ENCODE measurements at regions not wholly inside any gene's neighbourhood (a gene's known extent, or its start where the extent isn't known, plus 50 kb on each side); places are given as distances from the start of the nearest gene placed in this dataset.

DNA sequence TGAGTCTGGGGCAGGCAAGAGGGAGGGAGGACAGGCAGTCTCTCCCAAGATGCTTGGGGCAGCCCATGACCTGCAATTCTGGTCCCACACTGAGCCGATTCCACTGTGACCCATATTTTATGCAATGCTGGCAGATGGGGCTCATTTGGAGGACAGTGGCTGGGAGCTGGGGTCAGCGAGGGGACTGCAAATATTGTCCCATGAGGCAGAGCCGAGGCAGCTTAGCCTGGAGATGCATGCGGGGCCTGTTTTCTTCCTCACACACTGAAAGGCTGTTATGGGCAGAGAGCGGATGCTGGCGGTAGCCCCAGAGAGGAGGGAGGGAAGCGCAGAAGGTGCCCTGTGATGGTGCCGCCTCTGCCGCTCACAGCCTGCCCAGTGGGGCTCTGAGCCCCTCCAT is 128.5 kb upstream of the POU3F1 start:
- Histone ChIP-seq H3K36me3 (no peaks in the 10 kb centered on the region), H3K4me1 (no peaks in the 10 kb centered on the region), H3K27me3 (no peaks in the 10 kb centered on the region), H3K9me3 (no peaks in the 10 kb centered on the region), H3K4me3 (no peak overlapping the region), H3K27ac (no peak overlapping the region)
- DNase-seq (ENCODE audit: low spot score in 2 of 2) = no peak
- TF ChIP-seq, protein P1, sequence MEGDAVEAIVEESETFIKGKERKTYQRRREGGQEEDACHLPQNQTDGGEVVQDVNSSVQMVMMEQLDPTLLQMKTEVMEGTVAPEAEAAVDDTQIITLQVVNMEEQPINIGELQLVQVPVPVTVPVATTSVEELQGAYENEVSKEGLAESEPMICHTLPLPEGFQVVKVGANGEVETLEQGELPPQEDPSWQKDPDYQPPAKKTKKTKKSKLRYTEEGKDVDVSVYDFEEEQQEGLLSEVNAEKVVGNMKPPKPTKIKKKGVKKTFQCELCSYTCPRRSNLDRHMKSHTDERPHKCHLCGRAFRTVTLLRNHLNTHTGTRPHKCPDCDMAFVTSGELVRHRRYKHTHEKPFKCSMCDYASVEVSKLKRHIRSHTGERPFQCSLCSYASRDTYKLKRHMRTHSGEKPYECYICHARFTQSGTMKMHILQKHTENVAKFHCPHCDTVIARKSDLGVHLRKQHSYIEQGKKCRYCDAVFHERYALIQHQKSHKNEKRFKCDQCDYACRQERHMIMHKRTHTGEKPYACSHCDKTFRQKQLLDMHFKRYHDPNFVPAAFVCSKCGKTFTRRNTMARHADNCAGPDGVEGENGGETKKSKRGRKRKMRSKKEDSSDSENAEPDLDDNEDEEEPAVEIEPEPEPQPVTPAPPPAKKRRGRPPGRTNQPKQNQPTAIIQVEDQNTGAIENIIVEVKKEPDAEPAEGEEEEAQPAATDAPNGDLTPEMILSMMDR (IDR thresholded peaks at IDR 0.05) = no peak
- TF ChIP-seq POLR2A (IDR thresholded peaks at IDR 0.05) = no peak
- TF ChIP-seq POLR2AphosphoS5 (IDR thresholded peaks at IDR 0.05) = no peak
- intact Hi-C loops (cut with DNase I; ENCODE audit: low total_unique reads) = no loop called here

DNA sequence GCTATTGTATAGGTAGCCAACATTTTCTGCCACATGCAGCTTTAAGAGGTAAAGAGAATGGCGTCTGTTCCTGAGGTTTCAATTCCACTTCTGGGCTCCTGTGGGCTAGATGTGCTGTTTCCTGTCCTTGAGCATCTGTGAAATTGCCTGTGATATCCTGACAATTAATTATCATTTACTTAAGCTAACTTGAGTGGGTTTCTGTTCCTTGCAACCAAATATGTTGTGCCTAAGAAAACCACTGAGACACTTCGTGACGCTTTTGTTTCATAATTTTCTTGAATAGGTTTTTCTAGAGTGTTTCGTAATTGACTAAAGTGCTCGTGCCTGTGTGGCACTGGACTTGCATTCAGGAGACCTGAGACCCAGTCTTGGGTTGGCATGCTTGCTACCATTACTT is 127.3 kb upstream of the POU3F1 start:
- H3K9me3 ChIP-seq = no peaks in the 10 kb centered on the region
- H3K27me3 ChIP-seq = no peaks in the 10 kb centered on the region

DNA sequence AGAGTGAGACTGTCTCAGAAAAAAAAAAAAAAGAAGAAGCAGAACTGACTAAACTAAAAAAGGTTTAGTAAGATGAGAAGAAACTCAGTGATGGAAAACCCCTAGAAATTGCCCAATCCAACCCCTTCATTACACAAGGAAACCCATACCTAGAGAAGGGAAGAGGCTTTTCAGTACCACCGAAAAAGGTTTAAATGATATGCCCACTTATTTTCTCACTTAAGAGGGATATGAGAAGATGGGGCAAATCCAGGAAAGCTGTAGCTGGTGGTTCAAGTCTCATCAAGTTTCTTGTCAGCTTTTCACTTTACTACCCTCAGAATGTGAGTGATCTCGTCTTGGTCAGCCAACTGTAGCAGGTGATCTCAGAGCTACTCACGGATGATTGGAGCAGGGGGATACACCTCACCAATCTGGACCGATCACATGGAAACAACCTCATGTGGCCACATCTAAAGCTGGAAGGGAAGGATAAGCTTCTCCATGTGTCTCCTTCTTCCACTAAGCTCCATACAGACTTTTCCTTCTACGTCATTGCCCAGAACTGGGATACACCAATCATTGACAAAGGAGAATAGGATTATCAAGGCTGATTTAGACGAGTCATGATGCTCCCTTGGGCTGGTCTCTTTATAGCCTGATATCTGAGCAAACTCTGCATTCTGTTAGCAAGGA is 126.7 kb upstream of the POU3F1 start:
- TF ChIP-seq POLR2A (IDR thresholded peaks at IDR 0.05) (no peak), POLR2AphosphoS5 (IDR thresholded peaks at IDR 0.05) (no peak)
- TF ChIP-seq, protein P1 (IDR thresholded peaks at IDR 0.05) = no peak

More for the DNA sequence above, 127.3 kb upstream of the POU3F1 start:
- Histone ChIP-seq H3K27ac (no peak overlapping the region), H3K36me3 (no peaks in the 10 kb centered on the region), H3K4me1 (no peaks in the 10 kb centered on the region), H3K4me3 (no peak overlapping the region)
- no peak for DNase-seq (ENCODE audit: low spot score in 2 of 2)
- TF ChIP-seq, protein P1 (IDR thresholded peaks at IDR 0.05) = no peak
- TF ChIP-seq POLR2A (IDR thresholded peaks at IDR 0.05) = no peak
- no peak for TF ChIP-seq POLR2AphosphoS5 (IDR thresholded peaks at IDR 0.05)
- intact Hi-C loops (cut with DNase I; ENCODE audit: low total_unique reads) = no loop called here

DNA sequence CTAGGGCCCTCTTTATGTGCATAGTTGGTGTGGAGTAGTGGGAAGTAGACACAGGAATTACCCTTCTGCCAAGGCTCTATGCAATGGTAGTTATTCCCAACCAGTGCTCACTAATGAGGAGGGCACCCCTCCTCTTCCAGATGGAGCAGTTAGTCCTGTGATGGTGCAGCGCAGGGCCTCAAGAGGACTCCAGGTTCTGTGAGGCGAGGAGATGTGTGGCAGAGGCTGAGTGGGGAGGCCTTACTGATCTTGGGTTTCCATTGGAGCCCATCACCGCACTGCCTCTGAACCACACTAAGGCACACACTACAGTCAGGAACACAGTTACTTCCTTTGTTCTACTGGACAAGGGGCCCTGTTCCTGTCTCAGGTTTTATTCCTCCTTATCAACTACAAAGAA is 122.5 kb upstream of the POU3F1 start:
- no peak overlapping the region for H3K4me3 ChIP-seq
- H3K27me3 ChIP-seq = no peaks in the 10 kb centered on the region
- no peaks in the 10 kb centered on the region for H3K4me1 ChIP-seq
- DNase-seq (ENCODE audit: low spot score in 2 of 2) = no peak
- no peaks in the 10 kb centered on the region for H3K36me3 ChIP-seq
- H3K27ac ChIP-seq = no peak overlapping the region
- TF ChIP-seq, protein P1 (IDR thresholded peaks at IDR 0.05) = no peak
- no peaks in the 10 kb centered on the region for H3K9me3 ChIP-seq
- intact Hi-C loops (cut with DNase I; ENCODE audit: low total_unique reads) = no loop called here

More for the DNA sequence above, 126.7 kb upstream of the POU3F1 start:
- no peaks in the 10 kb centered on the region for H3K27me3 ChIP-seq
- H3K36me3 ChIP-seq = no peaks in the 10 kb centered on the region
- intact Hi-C loops (cut with DNase I; ENCODE audit: low total_unique reads) = no loop called here
- H3K9me3 ChIP-seq = no peaks in the 10 kb centered on the region
- no peaks in the 10 kb centered on the region for H3K4me1 ChIP-seq
- H3K27ac ChIP-seq = no peak overlapping the region
- DNase-seq (ENCODE audit: low spot score in 2 of 2) = no peak
- no peak overlapping the region for H3K4me3 ChIP-seq

DNA sequence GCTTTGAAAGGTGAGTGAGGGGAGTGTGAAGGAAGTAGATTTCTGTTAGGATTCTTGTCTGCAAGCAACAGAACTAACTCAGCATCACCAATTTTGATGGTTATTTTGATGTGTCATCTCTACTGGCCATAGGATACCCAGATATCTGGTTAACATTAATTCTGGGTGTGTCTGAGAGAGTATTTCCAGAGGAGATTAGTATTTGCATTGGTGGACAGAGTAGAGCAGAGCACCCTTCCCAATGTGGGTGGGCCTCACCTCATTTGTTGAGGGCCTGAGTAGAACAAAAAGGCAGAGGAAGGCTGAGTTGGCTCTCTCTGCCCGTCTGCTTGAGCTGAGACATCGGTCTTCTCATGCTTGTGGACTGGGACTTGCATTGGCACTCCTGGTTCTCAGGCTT is 121.8 kb upstream of the POU3F1 start:
- Histone ChIP-seq H3K4me3 (no peak overlapping the region), H3K9me3 (no peaks in the 10 kb centered on the region), H3K4me1 (no peaks in the 10 kb centered on the region), H3K27ac (no peak overlapping the region), H3K27me3 (no peaks in the 10 kb centered on the region), H3K36me3 (no peaks in the 10 kb centered on the region)
- TF ChIP-seq POLR2AphosphoS5 (IDR thresholded peaks at IDR 0.05) (no peak), POLR2A (IDR thresholded peaks at IDR 0.05) (no peak)
- TF ChIP-seq, protein P1 (IDR thresholded peaks at IDR 0.05) = no peak
- no peak for DNase-seq (ENCODE audit: low spot score in 2 of 2)
- intact Hi-C loops (cut with DNase I; ENCODE audit: low total_unique reads) = no loop called here

Data from breast epithelium (tissue), 4 donors.